Loucy (cell line): ENCODE measurements at regions not wholly inside any gene's neighbourhood (a gene's known extent, or its start where the extent isn't known, plus 50 kb on each side); places are given as distances from the start of the nearest gene placed in this dataset.

ENCODE experiments used
- CTCF ChIP-seq: fragments of 200-600 bp; sonication (generic); conservative IDR thresholded peaks from 2 replicates; pipeline ENCODE4 v1.5.1; 2014; ENCODE audit warnings: mild to moderate bottlenecking, antibody characterized with exemption, low read length
- EZH2phosphoT487 ChIP-seq: fragments of 200-600 bp; IDR thresholded peaks from 2 replicates; pipeline ENCODE4 v1.6.1; 2018; ENCODE audit warnings: antibody characterized with exemption, mild to moderate bottlenecking, moderate library complexity, borderline replicate concordance

- TF ChIP-seq CTCF = no peak
- TF ChIP-seq EZH2phosphoT487 = no peak
These were observed 119.0 kb upstream of the ITGA6 start for GRCh38 chr2:172308253-172308935.
